ENCODE measurements at regions not wholly inside any gene's neighbourhood (a gene's known extent, or its start where the extent isn't known, plus 50 kb on each side); places are given as distances from the start of the nearest gene placed in this dataset.

DNA sequence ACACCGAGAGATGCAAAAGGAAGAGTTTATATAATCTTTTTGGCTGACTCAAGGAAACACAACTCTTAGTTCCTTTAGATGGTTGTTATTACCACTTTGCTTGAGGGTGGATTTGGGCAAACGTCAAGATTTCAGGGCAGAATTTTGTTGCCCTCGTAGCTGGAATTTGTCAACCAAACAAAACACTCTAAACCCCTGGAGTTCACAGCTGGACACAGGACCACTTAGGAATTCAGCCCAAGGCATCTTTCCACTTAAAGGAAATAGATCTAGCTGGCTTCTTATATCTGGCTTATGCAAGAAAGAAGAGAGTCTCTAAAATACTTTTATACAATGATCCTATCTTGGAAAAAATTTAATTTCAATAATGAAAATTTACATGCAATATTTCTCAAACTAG lies 237.8 kb upstream of the LRIG3 start:
- TF ChIP-seq CTCF (conservative IDR thresholded peaks at IDR 0.05; ENCODE audit: low read length) (no peak), EZH2phosphoT487 (IDR thresholded peaks at IDR 0.05; ENCODE audit: borderline replicate concordance) (no peak)
